ENCODE measurements at regions not wholly inside any gene's neighbourhood (a gene's known extent, or its start where the extent isn't known, plus 50 kb on each side); places are given as distances from the start of the nearest gene placed in this dataset.
A peak's percentile ranks its signal among the peaks of the same experiment; 100 is the strongest.

GRCh38 chr18:25710981-25711380, 359.0 kb upstream of the ZNF521 start:
- no peak for DNase-seq

GRCh38 chr18:25705650-25706049, 353.7 kb upstream of the ZNF521 start:
- no peak for DNase-seq

GRCh38 chr18:25704494-25704893, 352.5 kb upstream of the ZNF521 start:
- DNase-seq, result no peak

GRCh38 chr18:25704071-25704470, 352.1 kb upstream of the ZNF521 start:
- DNase-seq, result no peak

GRCh38 chr18:25701821-25702220, 349.9 kb upstream of the ZNF521 start:
- DNase-seq, result no peak

GRCh38 chr18:25686960-25687500, 335.1 kb upstream of the ZNF521 start:
- DNase-seq, result no peak

- no peak for DNase-seq
These were observed 333.1 kb upstream of the ZNF521 start for GRCh38 chr18:25685088-25685487.

- no peak for DNase-seq
These were observed 327.5 kb upstream of the ZNF521 start for GRCh38 chr18:25679491-25679890.

- no peak for DNase-seq
These were observed 326.3 kb upstream of the ZNF521 start for GRCh38 chr18:25678221-25678620.

GRCh38 chr18:25675123-25675850, 323.3 kb upstream of the ZNF521 start:
- DNase-seq, result peak in 1 of 2 experiments; percentile 15

- DNase-seq, result no peak
These were observed 322.2 kb upstream of the ZNF521 start for GRCh38 chr18:25674183-25674582.

- no peak for DNase-seq
These were observed 320.5 kb upstream of the ZNF521 start for GRCh38 chr18:25672490-25672889.

GRCh38 chr18:25669741-25670140, 317.8 kb upstream of the ZNF521 start:
- DNase-seq, result no peak

- DNase-seq, result no peak
These were observed 310.3 kb upstream of the ZNF521 start for GRCh38 chr18:25662272-25662671.

GRCh38 chr18:25661831-25662230, 309.9 kb upstream of the ZNF521 start:
- DNase-seq, result no peak

- DNase-seq, result no peak
These were observed 307.6 kb upstream of the ZNF521 start for GRCh38 chr18:25659541-25659940.

GRCh38 chr18:25658476-25658875, 306.5 kb upstream of the ZNF521 start:
- no peak for DNase-seq

GRCh38 chr18:25651553-25651952, 299.6 kb upstream of the ZNF521 start:
- no peak for DNase-seq

GRCh38 chr18:25650201-25650941, 298.4 kb upstream of the ZNF521 start:
- DNase-seq, result no peak

GRCh38 chr18:25648716-25649260, 296.8 kb upstream of the ZNF521 start:
- no peak for DNase-seq

- no peak for DNase-seq
These were observed 295.4 kb upstream of the ZNF521 start for GRCh38 chr18:25647404-25647803.

- DNase-seq, result no peak
These were observed 295.0 kb upstream of the ZNF521 start for GRCh38 chr18:25646971-25647370.

- DNase-seq, result no peak
These were observed 287.6 kb upstream of the ZNF521 start for GRCh38 chr18:25639596-25639995.

GRCh38 chr18:25633563-25633962, 281.6 kb upstream of the ZNF521 start:
- no peak for DNase-seq
